Epithelial cell of esophagus (primary cell): ENCODE measurements at regions not wholly inside any gene's neighbourhood (a gene's known extent, or its start where the extent isn't known, plus 50 kb on each side); places are given as distances from the start of the nearest gene placed in this dataset.

ENCODE experiments used
- DNase-seq: peaks from one replicate; pipeline ENCODE4 v3.0.0; 2010; ENCODE audit warnings: low read depth
- H3K4me3 ChIP-seq: 2 replicates; pipeline ENCODE4 v1.5.1; 2011; ENCODE audit warnings: mild to moderate bottlenecking, low read length, control low read depth
- TF ChIP-seq, protein P1 (sequence below): IDR thresholded peaks from 2 replicates; pipeline ENCODE4 v1.5.1; 2011; ENCODE audit warnings: low read depth, mild to moderate bottlenecking, low read length, control low read depth, inconsistent platforms; ENCODE audit not compliant: insufficient read depth; ENCODE audit errors: missing control alignments

DNA sequence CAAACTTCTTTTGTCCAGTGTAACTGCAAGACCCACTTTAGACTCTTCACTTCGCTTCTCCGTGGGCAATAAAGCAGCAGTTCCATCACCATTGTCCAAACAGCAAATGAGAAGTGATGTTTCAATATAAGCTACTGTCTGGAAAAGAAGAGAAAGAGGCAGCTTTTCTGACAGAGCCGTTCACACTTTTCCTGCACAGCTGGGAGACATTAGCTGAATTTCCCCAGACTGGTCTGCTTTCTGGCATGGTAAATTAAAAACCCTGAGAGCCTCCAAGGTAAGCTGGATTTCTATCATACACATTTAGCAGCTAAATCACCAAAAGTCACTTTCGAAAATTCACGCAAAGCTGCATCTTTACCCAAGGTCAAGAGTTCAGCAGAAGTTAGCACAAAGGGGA, 108.5 kb upstream of the CMC1 start:
- TF ChIP-seq, protein P1, sequence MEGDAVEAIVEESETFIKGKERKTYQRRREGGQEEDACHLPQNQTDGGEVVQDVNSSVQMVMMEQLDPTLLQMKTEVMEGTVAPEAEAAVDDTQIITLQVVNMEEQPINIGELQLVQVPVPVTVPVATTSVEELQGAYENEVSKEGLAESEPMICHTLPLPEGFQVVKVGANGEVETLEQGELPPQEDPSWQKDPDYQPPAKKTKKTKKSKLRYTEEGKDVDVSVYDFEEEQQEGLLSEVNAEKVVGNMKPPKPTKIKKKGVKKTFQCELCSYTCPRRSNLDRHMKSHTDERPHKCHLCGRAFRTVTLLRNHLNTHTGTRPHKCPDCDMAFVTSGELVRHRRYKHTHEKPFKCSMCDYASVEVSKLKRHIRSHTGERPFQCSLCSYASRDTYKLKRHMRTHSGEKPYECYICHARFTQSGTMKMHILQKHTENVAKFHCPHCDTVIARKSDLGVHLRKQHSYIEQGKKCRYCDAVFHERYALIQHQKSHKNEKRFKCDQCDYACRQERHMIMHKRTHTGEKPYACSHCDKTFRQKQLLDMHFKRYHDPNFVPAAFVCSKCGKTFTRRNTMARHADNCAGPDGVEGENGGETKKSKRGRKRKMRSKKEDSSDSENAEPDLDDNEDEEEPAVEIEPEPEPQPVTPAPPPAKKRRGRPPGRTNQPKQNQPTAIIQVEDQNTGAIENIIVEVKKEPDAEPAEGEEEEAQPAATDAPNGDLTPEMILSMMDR: no peak
- DNase-seq: no peak
- H3K4me3 ChIP-seq: no peak overlapping the region

- TF ChIP-seq, protein P1: no peak
- DNase-seq: no peak
- no peak overlapping the region for H3K4me3 ChIP-seq
Observed at GRCh38 chr3:28134198-28134597, 107.2 kb upstream of the CMC1 start.

GRCh38 chr3:28134792-28135375, 106.5 kb upstream of the CMC1 start:
- TF ChIP-seq, protein P1: no peak
- DNase-seq: no peak
- H3K4me3 ChIP-seq: no peak overlapping the region

- TF ChIP-seq, protein P1: no peak
- DNase-seq: no peak
- no peak overlapping the region for H3K4me3 ChIP-seq
Observed at GRCh38 chr3:28136607-28137216, 104.7 kb upstream of the CMC1 start.

- H3K4me3 ChIP-seq: no peak overlapping the region
- no peak for DNase-seq
- TF ChIP-seq, protein P1: no peak
Observed at GRCh38 chr3:28138043-28138610, 103.3 kb upstream of the CMC1 start.

- H3K4me3 ChIP-seq: no peak overlapping the region
- TF ChIP-seq, protein P1: no peak
- DNase-seq: no peak
Observed at GRCh38 chr3:28139288-28139687, 102.1 kb upstream of the CMC1 start.
